ENCODE measurements at regions not wholly inside any gene's neighbourhood (a gene's known extent, or its start where the extent isn't known, plus 50 kb on each side); places are given as distances from the start of the nearest gene placed in this dataset.
"Not testable (repeated sequence)": the region's sequence is repeated elsewhere in the genome, so short reads cannot be mapped to it uniquely, and the experiment has no call there.

DNA sequence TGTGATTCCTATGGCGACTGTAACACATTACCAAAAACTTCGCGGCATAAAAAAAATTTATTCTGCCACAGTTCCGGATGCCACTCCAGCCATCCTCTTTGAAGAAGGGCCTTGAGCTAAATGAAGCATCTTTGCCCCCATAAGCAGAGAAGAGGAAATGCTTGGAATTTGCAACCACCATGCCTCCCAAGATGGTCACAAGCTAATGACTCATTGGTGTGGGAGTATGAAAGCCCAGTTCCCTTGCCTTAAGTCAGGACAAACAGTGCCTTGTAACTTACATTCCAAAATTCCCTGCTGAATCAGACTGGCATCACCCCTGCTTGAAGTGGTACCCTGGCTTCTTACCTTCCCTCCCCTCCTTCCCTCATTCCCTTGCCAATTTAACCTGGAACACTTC is 1077.4 kb downstream of the EPHA3 start:
- no peak for ATAC-seq (ENCODE audit: insufficient read depth, low FRiP score)
- Histone ChIP-seq H3K27me3 (ENCODE audit: control insufficient read depth in 3 of 3, insufficient read depth in 3 of 3, low read length in 2 of 3) (no peaks in the 10 kb centered on the region), H3K27ac (ENCODE audit: low read depth in 1 of 2, low read length in 1 of 2) (no peak overlapping the region), H3K9ac (ENCODE audit: insufficient read depth in 1 of 2, low read length in 2 of 2) (no peak overlapping the region), H3K4me3 (no peak overlapping the region), H3K9me3 (ENCODE audit: control insufficient read depth in 4 of 4, insufficient read depth in 3 of 4, low read length in 3 of 4) (no peaks in the 10 kb centered on the region), H3K36me3 (ENCODE audit: control insufficient read depth in 4 of 4, insufficient read depth in 4 of 4, low read length in 4 of 4) (no peaks in the 10 kb centered on the region), H3K4me1 (ENCODE audit: control insufficient read depth in 5 of 5, insufficient read depth in 5 of 5, low read length in 5 of 5) (no peaks in the 10 kb centered on the region)
- 95 to 96% methylated on average over 4 of the region's 4 CpGs for WGBS, 2 donors
- DNase-seq = no peak
- TF ChIP-seq, protein P1, sequence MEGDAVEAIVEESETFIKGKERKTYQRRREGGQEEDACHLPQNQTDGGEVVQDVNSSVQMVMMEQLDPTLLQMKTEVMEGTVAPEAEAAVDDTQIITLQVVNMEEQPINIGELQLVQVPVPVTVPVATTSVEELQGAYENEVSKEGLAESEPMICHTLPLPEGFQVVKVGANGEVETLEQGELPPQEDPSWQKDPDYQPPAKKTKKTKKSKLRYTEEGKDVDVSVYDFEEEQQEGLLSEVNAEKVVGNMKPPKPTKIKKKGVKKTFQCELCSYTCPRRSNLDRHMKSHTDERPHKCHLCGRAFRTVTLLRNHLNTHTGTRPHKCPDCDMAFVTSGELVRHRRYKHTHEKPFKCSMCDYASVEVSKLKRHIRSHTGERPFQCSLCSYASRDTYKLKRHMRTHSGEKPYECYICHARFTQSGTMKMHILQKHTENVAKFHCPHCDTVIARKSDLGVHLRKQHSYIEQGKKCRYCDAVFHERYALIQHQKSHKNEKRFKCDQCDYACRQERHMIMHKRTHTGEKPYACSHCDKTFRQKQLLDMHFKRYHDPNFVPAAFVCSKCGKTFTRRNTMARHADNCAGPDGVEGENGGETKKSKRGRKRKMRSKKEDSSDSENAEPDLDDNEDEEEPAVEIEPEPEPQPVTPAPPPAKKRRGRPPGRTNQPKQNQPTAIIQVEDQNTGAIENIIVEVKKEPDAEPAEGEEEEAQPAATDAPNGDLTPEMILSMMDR (IDR thresholded peaks at IDR 0.05; ENCODE audit: control extremely low read depth, extremely low read depth) = no peak

DNA sequence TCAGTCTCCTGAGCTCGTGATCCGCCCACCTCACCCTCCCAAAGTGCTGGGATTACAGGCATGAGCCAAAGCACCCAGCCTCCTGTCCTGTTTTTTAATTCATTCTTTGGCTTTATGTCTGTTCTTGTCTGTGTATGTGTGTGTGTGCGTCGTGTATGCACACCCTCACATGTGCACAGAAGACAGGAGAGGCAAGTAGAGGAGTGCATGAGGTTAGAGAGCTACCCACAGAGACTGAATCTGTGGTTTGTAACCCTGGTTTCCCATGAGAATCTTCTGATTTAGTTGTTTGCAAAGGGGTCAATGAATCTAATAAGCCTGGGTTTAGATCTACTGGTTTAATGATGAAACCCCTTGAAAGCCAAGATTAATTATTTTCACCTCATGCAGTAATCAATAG is 1090.0 kb downstream of the EPHA3 start:
- not testable (repeated sequence) for H3K36me3 ChIP-seq (ENCODE audit: control insufficient read depth in 4 of 4, insufficient read depth in 4 of 4, low read length in 4 of 4); H3K27me3 ChIP-seq (ENCODE audit: control insufficient read depth in 3 of 3, insufficient read depth in 3 of 3, low read length in 2 of 3); ATAC-seq (ENCODE audit: insufficient read depth, low FRiP score); H3K4me3 ChIP-seq; H3K9ac ChIP-seq (ENCODE audit: insufficient read depth in 1 of 2, low read length in 2 of 2); H3K27ac ChIP-seq (ENCODE audit: low read depth in 1 of 2, low read length in 1 of 2); DNase-seq; H3K4me1 ChIP-seq (ENCODE audit: control insufficient read depth in 5 of 5, insufficient read depth in 5 of 5, low read length in 5 of 5)
- 89 to 91% methylated on average over 4 of the region's 4 CpGs for WGBS, 2 donors
- peaks cover 0 to 12% (median 0%) of the 10 kb centered on the region in 4 donors for H3K9me3 ChIP-seq (ENCODE audit: control insufficient read depth in 4 of 4, insufficient read depth in 3 of 4, low read length in 3 of 4)

DNA sequence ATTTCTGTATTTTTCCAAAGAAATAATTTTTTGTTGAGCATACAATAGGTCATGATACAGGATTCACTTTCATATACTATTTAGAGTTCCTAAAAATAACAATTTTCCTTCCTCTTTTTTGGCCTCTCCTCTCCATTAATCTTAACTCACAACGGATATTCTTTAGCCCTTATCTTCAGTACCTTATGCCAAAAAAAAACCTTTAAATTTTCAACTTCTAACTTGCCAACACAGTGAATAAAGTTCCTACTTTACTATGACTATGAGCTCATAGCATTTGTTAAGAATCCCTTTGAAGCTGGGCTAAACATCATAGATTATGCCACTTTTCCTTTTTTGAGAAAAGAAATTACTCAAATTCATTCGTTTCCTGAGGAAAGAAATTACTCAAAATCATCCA is 1095.5 kb downstream of the EPHA3 start:
- not testable (repeated sequence) for H3K27ac ChIP-seq (ENCODE audit: low read depth in 1 of 2, low read length in 1 of 2); H3K9ac ChIP-seq (ENCODE audit: insufficient read depth in 1 of 2, low read length in 2 of 2); ATAC-seq (ENCODE audit: insufficient read depth, low FRiP score); H3K4me1 ChIP-seq (ENCODE audit: control insufficient read depth in 5 of 5, insufficient read depth in 5 of 5, low read length in 5 of 5); H3K4me3 ChIP-seq; H3K27me3 ChIP-seq (ENCODE audit: control insufficient read depth in 3 of 3, insufficient read depth in 3 of 3, low read length in 2 of 3); H3K36me3 ChIP-seq (ENCODE audit: control insufficient read depth in 4 of 4, insufficient read depth in 4 of 4, low read length in 4 of 4); DNase-seq; H3K9me3 ChIP-seq (ENCODE audit: control insufficient read depth in 4 of 4, insufficient read depth in 3 of 4, low read length in 3 of 4)
- WGBS, 2 donors = 20 to 41% methylated on average over 2 of the region's 2 CpGs

DNA sequence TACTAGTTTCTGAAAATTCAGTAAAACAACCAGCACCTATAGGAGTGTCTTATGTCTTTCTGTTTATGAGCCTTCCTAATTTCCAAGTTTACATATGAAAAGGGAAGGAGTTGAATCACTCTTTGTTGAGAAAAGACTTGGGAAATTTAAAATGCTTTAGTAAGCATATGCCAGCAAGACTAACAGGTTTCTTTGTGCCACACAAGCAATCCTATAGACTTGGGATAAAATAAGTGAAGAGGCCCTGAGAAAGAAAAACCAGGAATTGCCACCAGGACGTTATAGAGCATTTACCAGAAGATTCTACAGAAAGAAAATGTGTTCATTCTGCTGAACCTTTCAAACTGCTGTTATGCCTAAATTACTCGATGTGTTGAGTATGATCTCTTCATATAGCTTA is 1099.1 kb downstream of the EPHA3 start:
- H3K4me1 ChIP-seq (ENCODE audit: control insufficient read depth in 5 of 5, insufficient read depth in 5 of 5, low read length in 5 of 5); ATAC-seq (ENCODE audit: insufficient read depth, low FRiP score); H3K27me3 ChIP-seq (ENCODE audit: control insufficient read depth in 3 of 3, insufficient read depth in 3 of 3, low read length in 2 of 3); H3K4me3 ChIP-seq; H3K9me3 ChIP-seq (ENCODE audit: control insufficient read depth in 4 of 4, insufficient read depth in 3 of 4, low read length in 3 of 4); H3K27ac ChIP-seq (ENCODE audit: low read depth in 1 of 2, low read length in 1 of 2); DNase-seq; H3K9ac ChIP-seq (ENCODE audit: insufficient read depth in 1 of 2, low read length in 2 of 2); H3K36me3 ChIP-seq (ENCODE audit: control insufficient read depth in 4 of 4, insufficient read depth in 4 of 4, low read length in 4 of 4): not testable (repeated sequence)
- 54 to 73% methylated on average over 2 of the region's 2 CpGs for WGBS, 2 donors

DNA sequence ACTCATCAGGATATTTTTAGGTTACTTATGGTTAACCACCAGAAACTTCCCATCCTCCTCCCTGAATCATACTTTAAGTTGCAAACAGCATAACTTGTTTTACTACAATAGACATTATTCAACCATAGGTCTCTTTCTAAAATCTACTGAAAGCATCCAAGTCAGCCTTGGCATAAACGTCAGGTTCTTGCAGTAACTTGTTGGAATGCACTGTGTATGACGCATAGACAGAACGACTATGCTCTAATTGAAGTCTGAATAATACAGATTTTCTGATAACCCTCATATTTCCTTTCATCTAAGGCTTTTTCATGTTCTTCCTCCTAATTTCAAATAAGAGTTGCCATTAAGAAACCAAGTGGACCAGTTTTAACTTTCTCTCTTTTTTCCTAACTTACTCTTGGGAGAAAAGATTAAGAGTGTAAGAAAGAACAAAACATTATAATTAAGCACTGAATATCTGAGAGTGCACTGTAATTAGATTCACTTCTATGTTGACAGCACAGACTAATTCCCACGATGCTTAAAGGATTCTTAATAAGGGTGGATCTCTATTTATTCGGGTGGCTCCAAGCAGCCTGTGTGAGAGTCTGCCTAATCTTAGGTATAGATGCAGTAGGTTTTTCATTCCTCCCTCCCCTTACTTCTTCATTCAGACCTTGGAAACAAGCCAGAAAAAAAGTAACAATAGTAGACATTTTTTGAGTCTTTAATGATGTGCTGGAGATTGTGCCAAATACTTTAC is 1100.1 kb downstream of the EPHA3 start:
- ATAC-seq (ENCODE audit: insufficient read depth, low FRiP score) = not testable (repeated sequence)

More for the DNA sequence above, 1100.1 kb downstream of the EPHA3 start:
- WGBS, 2 donors = 80 to 82% methylated on average over 5 of the region's 5 CpGs
- not testable (repeated sequence) for H3K27ac ChIP-seq (ENCODE audit: low read depth in 1 of 2, low read length in 1 of 2); H3K9me3 ChIP-seq (ENCODE audit: control insufficient read depth in 4 of 4, insufficient read depth in 3 of 4, low read length in 3 of 4); DNase-seq; H3K27me3 ChIP-seq (ENCODE audit: control insufficient read depth in 3 of 3, insufficient read depth in 3 of 3, low read length in 2 of 3); H3K4me1 ChIP-seq (ENCODE audit: control insufficient read depth in 5 of 5, insufficient read depth in 5 of 5, low read length in 5 of 5); H3K4me3 ChIP-seq; H3K9ac ChIP-seq (ENCODE audit: insufficient read depth in 1 of 2, low read length in 2 of 2); H3K36me3 ChIP-seq (ENCODE audit: control insufficient read depth in 4 of 4, insufficient read depth in 4 of 4, low read length in 4 of 4)
